Type B pancreatic cell (in vitro differentiated cells): ENCODE measurements at regions not wholly inside any gene's neighbourhood (a gene's known extent, or its start where the extent isn't known, plus 50 kb on each side); places are given as distances from the start of the nearest gene placed in this dataset.

ENCODE experiments used
- DNase-seq: peaks from one replicate; pipeline ENCODE4 v3.0.0; 2021; ENCODE audit warnings: mixed read lengths; ENCODE audit not compliant: unreplicated experiment; ENCODE audit errors: extremely low spot score
- H3K27ac Mint-ChIP-seq: 2 replicates; pipeline ENCODE4 v1.8.0; 2021; ENCODE audit warnings: mild to moderate bottlenecking, mixed read lengths
- H3K27me3 Mint-ChIP-seq: 2 replicates; pipeline ENCODE4 v1.8.0; 2021; ENCODE audit warnings: mixed read lengths
- H3K36me3 Mint-ChIP-seq: 2 replicates; pipeline ENCODE4 v1.8.0; 2021; ENCODE audit warnings: mixed read lengths
- H3K4me1 Mint-ChIP-seq: one replicate; pipeline ENCODE4 v1.8.0; 2021; ENCODE audit warnings: mixed read lengths; ENCODE audit not compliant: unreplicated experiment
- H3K4me3 Mint-ChIP-seq: 2 replicates; pipeline ENCODE4 v1.8.0; 2021; ENCODE audit warnings: mild to moderate bottlenecking, mixed read lengths
- H3K9me3 Mint-ChIP-seq: 2 replicates; pipeline ENCODE4 v1.8.0; 2021; ENCODE audit warnings: mixed read lengths
- CTCF ChIP-seq: fragments of 200-600 bp; sonication (generic); conservative IDR thresholded peaks from 2 replicates; pipeline ENCODE4 v1.5.0; 2021; ENCODE audit warnings: antibody characterized with exemption, mild to moderate bottlenecking

GRCh38 chr12:127457726-127458125 lies 809.2 kb upstream of the TMEM132C start:
- Mint-ChIP-seq H3K4me3 (no peak overlapping the region), H3K9me3 (no peaks in the 10 kb centered on the region), H3K36me3 (no peaks in the 10 kb centered on the region), H3K27me3 (peaks cover 60% of the 10 kb centered on the region), H3K4me1 (peaks cover 7% of the 10 kb centered on the region), H3K27ac (no peak overlapping the region)
- no peak for TF ChIP-seq CTCF
- no peak for DNase-seq

GRCh38 chr12:127459166-127459565 lies 807.8 kb upstream of the TMEM132C start:
- Mint-ChIP-seq H3K27ac (no peak overlapping the region), H3K36me3 (no peaks in the 10 kb centered on the region)

GRCh38 chr12:127459687-127460086 lies 807.3 kb upstream of the TMEM132C start:
- no peak for DNase-seq
- Mint-ChIP-seq H3K4me1 (peaks cover under 1% of the 10 kb centered on the region), H3K27me3 (peaks cover 41% of the 10 kb centered on the region), H3K4me3 (no peak overlapping the region), H3K9me3 (no peaks in the 10 kb centered on the region), H3K36me3 (no peaks in the 10 kb centered on the region), H3K27ac (no peak overlapping the region)
- no peak for TF ChIP-seq CTCF

More at GRCh38 chr12:127459166-127459565, 807.8 kb upstream of the TMEM132C start:
- Mint-ChIP-seq H3K27me3 (peaks cover 46% of the 10 kb centered on the region), H3K9me3 (no peaks in the 10 kb centered on the region), H3K4me3 (no peak overlapping the region), H3K4me1 (peaks cover 6% of the 10 kb centered on the region)
- TF ChIP-seq CTCF, result no peak
- no peak for DNase-seq

- Mint-ChIP-seq H3K36me3 (no peaks in the 10 kb centered on the region), H3K4me3 (no peak overlapping the region), H3K27me3 (peaks cover 19% of the 10 kb centered on the region), H3K9me3 (no peaks in the 10 kb centered on the region), H3K27ac (no peak overlapping the region), H3K4me1 (no peaks in the 10 kb centered on the region)
- TF ChIP-seq CTCF, result no peak
- no peak for DNase-seq
Measured at GRCh38 chr12:127463237-127463636, 803.7 kb upstream of the TMEM132C start.

GRCh38 chr12:127469331-127469730 lies 797.6 kb upstream of the TMEM132C start:
- no peak for DNase-seq
- Mint-ChIP-seq H3K9me3 (no peaks in the 10 kb centered on the region), H3K4me1 (peaks cover 4% of the 10 kb centered on the region), H3K27me3 (peaks cover 3% of the 10 kb centered on the region), H3K4me3 (no peak overlapping the region), H3K27ac (no peak overlapping the region), H3K36me3 (no peaks in the 10 kb centered on the region)
- TF ChIP-seq CTCF, result no peak

- Mint-ChIP-seq H3K4me3 (no peak overlapping the region), H3K27ac (no peak overlapping the region), H3K27me3 (no peaks in the 10 kb centered on the region), H3K9me3 (no peaks in the 10 kb centered on the region), H3K4me1 (peaks cover 4% of the 10 kb centered on the region), H3K36me3 (no peaks in the 10 kb centered on the region)
- no peak for DNase-seq
- no peak for TF ChIP-seq CTCF
Measured at GRCh38 chr12:127473766-127474165, 793.2 kb upstream of the TMEM132C start.
